Ishikawa (cell line): ENCODE measurements at regions not wholly inside any gene's neighbourhood (a gene's known extent, or its start where the extent isn't known, plus 50 kb on each side); places are given as distances from the start of the nearest gene placed in this dataset.

Source experiments
- CEBPB ChIP-seq: IDR thresholded peaks from 2 replicates; pipeline ENCODE4 v1.6.1; 2012
- CREB1 ChIP-seq: IDR thresholded peaks from 2 replicates; pipeline ENCODE4 v1.6.1; 2012; ENCODE audit warnings: low read depth
- EGR1 ChIP-seq: IDR thresholded peaks from 2 replicates; pipeline ENCODE4 v1.6.1; 2012
- EP300 ChIP-seq: IDR thresholded peaks from 2 replicates; pipeline ENCODE4 v1.6.1; 2012; ENCODE audit warnings: borderline replicate concordance
- FOXM1 ChIP-seq: IDR thresholded peaks from 2 replicates; pipeline ENCODE4 v1.6.1; 2012; ENCODE audit warnings: low read depth, borderline replicate concordance
- MAX ChIP-seq: IDR thresholded peaks from 2 replicates; pipeline ENCODE4 v1.6.1; 2012
- NFIC ChIP-seq: IDR thresholded peaks from 2 replicates; pipeline ENCODE4 v1.6.1; 2012
- RAD21 ChIP-seq: IDR thresholded peaks from 2 replicates; pipeline ENCODE4 v1.6.1; 2012; ENCODE audit warnings: low read depth
- TAF1 ChIP-seq: IDR thresholded peaks from 2 replicates; pipeline ENCODE4 v1.6.1; 2012; ENCODE audit warnings: low read depth, mild to moderate bottlenecking
- TCF12 ChIP-seq: IDR thresholded peaks from 2 replicates; pipeline ENCODE4 v1.6.1; 2012; ENCODE audit warnings: low read depth
- TEAD4 ChIP-seq: IDR thresholded peaks from 2 replicates; pipeline ENCODE4 v1.6.1; 2012
- YY1 ChIP-seq: IDR thresholded peaks from 2 replicates; pipeline ENCODE4 v1.6.1; 2012; ENCODE audit warnings: low read depth
- ZBTB7A ChIP-seq: IDR thresholded peaks from 2 replicates; pipeline ENCODE4 v1.6.1; 2012; ENCODE audit warnings: low read depth
- TF ChIP-seq, protein P1 (sequence below): IDR thresholded peaks from 2 replicates; pipeline ENCODE4 v1.6.1; 2012
- TF ChIP-seq, protein P2 (sequence below): IDR thresholded peaks from 2 replicates; pipeline ENCODE4 v1.6.1; 2012; ENCODE audit warnings: low read depth, mild to moderate bottlenecking

- TF ChIP-seq, protein P1, sequence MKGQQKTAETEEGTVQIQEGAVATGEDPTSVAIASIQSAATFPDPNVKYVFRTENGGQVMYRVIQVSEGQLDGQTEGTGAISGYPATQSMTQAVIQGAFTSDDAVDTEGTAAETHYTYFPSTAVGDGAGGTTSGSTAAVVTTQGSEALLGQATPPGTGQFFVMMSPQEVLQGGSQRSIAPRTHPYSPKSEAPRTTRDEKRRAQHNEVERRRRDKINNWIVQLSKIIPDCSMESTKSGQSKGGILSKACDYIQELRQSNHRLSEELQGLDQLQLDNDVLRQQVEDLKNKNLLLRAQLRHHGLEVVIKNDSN, result no peak
- TF ChIP-seq MAX, result no peak
- TF ChIP-seq NFIC, result no peak
- no peak for TF ChIP-seq TEAD4
- TF ChIP-seq TCF12, result no peak
- no peak for TF ChIP-seq YY1
- no peak for TF ChIP-seq ZBTB7A
- TF ChIP-seq EP300, result no peak
- TF ChIP-seq TAF1, result no peak
Observed at GRCh38 chr5:109936996-109937395, 247.3 kb downstream of the MAN2A1 start.

- no peak for TF ChIP-seq EP300
- TF ChIP-seq CEBPB, result no peak
- TF ChIP-seq, protein P1, result no peak
- no peak for TF ChIP-seq TAF1
- TF ChIP-seq MAX, result no peak
- TF ChIP-seq YY1, result no peak
- no peak for TF ChIP-seq RAD21
- TF ChIP-seq TEAD4, result no peak
- TF ChIP-seq, protein P2, sequence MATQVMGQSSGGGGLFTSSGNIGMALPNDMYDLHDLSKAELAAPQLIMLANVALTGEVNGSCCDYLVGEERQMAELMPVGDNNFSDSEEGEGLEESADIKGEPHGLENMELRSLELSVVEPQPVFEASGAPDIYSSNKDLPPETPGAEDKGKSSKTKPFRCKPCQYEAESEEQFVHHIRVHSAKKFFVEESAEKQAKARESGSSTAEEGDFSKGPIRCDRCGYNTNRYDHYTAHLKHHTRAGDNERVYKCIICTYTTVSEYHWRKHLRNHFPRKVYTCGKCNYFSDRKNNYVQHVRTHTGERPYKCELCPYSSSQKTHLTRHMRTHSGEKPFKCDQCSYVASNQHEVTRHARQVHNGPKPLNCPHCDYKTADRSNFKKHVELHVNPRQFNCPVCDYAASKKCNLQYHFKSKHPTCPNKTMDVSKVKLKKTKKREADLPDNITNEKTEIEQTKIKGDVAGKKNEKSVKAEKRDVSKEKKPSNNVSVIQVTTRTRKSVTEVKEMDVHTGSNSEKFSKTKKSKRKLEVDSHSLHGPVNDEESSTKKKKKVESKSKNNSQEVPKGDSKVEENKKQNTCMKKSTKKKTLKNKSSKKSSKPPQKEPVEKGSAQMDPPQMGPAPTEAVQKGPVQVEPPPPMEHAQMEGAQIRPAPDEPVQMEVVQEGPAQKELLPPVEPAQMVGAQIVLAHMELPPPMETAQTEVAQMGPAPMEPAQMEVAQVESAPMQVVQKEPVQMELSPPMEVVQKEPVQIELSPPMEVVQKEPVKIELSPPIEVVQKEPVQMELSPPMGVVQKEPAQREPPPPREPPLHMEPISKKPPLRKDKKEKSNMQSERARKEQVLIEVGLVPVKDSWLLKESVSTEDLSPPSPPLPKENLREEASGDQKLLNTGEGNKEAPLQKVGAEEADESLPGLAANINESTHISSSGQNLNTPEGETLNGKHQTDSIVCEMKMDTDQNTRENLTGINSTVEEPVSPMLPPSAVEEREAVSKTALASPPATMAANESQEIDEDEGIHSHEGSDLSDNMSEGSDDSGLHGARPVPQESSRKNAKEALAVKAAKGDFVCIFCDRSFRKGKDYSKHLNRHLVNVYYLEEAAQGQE, result no peak
- TF ChIP-seq CREB1, result no peak
- TF ChIP-seq EGR1, result no peak
- no peak for TF ChIP-seq FOXM1
- TF ChIP-seq NFIC, result no peak
- TF ChIP-seq ZBTB7A, result no peak
- no peak for TF ChIP-seq TCF12
Observed at GRCh38 chr5:109937951-109938350, 248.2 kb downstream of the MAN2A1 start.

DNA sequence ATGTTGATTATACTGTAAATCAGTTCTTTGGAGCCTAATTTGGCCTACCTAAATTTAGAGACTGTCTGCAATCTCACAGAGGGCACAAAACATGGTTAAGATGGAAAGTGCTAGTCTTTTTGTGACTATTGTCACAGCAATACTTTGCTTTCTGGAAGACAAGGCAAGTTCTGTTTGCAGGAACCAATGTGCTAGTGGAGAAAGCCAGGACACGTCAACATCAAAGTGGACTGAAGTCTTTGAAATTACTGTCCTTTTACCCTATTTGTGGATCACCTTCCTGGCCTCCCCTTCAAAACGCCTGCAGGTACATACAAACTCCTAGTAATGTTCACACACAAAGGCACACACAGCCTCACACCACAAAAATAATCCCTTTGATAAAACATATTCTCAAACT, 248.7 kb downstream of the MAN2A1 start:
- TF ChIP-seq CEBPB (no peak), CREB1 (no peak), TEAD4 (no peak), TCF12 (no peak), RAD21 (no peak), NFIC (no peak), ZBTB7A (no peak), MAX (no peak), YY1 (no peak), EGR1 (no peak), TAF1 (no peak), EP300 (no peak), FOXM1 (no peak)
- TF ChIP-seq, protein P2, result no peak
- TF ChIP-seq, protein P1, result no peak

- TF ChIP-seq YY1, result no peak
- TF ChIP-seq FOXM1, result no peak
- TF ChIP-seq ZBTB7A, result no peak
- TF ChIP-seq CREB1, result no peak
- TF ChIP-seq TAF1, result no peak
- TF ChIP-seq MAX, result no peak
- no peak for TF ChIP-seq TCF12
- TF ChIP-seq NFIC, result no peak
- no peak for TF ChIP-seq TEAD4
- no peak for TF ChIP-seq EP300
- no peak for TF ChIP-seq RAD21
- no peak for TF ChIP-seq CEBPB
- TF ChIP-seq, protein P1, result no peak
- TF ChIP-seq, protein P2, result no peak
- no peak for TF ChIP-seq EGR1
Observed at GRCh38 chr5:109939116-109939682, 249.5 kb downstream of the MAN2A1 start.
